ENCODE measurements at regions not wholly inside any gene's neighbourhood (a gene's known extent, or its start where the extent isn't known, plus 50 kb on each side); places are given as distances from the start of the nearest gene placed in this dataset.

DNA sequence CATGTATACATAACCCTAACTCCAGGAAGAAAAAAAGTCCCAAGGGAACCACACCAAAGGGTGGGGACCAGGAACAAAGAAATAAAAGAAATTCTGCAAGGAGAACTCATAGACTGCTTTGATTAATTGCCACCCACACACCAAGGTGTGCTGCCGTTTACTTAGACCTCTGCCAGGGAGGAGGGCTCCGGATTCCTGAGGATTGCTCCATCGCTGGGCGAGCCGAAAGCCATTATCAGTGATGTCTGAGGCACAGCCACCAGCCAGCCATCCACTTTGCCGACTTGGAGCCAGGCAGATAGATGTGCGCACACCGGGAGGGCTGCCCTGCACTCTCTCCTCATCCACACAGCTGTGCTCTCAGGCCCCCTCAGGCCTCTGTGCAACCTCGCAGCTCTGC lies 272.7 kb upstream of the FOXQ1 start:
- Histone ChIP-seq H3K9me3 (no peaks in the 10 kb centered on the region), H3K27ac (no peak overlapping the region), H3K27me3 (no peaks in the 10 kb centered on the region), H3K4me3 (no peak overlapping the region), H3K36me3 (no peaks in the 10 kb centered on the region), H3K4me1 (no peaks in the 10 kb centered on the region)
- WGBS, 2 donors, result 72 to 78% methylated on average over 9 of the region's 9 CpGs
- DNase-seq (ENCODE audit: low spot score in 2 of 2), result no peak
- no peak for TF ChIP-seq EP300 (IDR thresholded peaks at IDR 0.05)
- no peak for TF ChIP-seq POLR2A (IDR thresholded peaks at IDR 0.05)
- TF ChIP-seq, protein P1, sequence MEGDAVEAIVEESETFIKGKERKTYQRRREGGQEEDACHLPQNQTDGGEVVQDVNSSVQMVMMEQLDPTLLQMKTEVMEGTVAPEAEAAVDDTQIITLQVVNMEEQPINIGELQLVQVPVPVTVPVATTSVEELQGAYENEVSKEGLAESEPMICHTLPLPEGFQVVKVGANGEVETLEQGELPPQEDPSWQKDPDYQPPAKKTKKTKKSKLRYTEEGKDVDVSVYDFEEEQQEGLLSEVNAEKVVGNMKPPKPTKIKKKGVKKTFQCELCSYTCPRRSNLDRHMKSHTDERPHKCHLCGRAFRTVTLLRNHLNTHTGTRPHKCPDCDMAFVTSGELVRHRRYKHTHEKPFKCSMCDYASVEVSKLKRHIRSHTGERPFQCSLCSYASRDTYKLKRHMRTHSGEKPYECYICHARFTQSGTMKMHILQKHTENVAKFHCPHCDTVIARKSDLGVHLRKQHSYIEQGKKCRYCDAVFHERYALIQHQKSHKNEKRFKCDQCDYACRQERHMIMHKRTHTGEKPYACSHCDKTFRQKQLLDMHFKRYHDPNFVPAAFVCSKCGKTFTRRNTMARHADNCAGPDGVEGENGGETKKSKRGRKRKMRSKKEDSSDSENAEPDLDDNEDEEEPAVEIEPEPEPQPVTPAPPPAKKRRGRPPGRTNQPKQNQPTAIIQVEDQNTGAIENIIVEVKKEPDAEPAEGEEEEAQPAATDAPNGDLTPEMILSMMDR (IDR thresholded peaks at IDR 0.05), result no peak

DNA sequence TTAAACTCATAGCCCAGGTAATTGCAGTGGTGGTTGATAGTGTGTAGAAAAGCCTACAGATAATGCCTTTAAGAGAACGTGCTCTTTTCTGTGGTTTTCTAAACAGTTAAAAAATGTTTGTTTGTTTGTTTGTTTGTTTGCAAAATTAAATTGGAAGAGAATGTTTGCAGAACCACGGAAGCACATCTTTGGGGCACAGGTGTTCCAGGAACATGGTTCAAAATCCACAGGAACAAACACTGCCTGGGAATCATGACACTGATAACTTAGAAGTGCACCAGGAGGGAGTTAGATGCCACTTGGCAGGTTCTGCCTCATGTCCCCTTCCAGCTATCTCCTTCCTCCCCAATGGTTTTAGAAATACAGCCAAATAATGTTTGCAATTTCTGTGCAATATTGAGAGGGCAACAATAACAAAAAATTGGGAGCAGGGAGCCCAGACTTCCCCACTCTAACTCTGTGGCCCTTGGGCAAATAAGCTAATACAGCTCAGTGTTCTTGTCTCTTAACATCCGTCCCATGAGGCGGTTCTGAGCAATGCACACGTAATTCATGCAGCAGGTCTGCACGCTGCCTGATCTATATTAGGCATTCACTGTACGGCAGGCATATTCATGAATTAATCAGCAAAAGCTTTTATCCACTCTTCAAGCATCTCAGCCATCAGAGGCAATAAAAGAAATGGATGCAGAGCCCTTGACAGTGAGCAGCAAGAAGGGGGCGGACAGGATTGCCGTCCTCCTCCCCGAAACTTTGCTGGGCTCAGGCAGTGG lies 274.3 kb upstream of the FOXQ1 start:
- TF ChIP-seq, protein P1 (IDR thresholded peaks at IDR 0.05), result no peak
- TF ChIP-seq EP300 (IDR thresholded peaks at IDR 0.05) (no peak), POLR2A (IDR thresholded peaks at IDR 0.05) (no peak)
- Histone ChIP-seq H3K27me3 (no peaks in the 10 kb centered on the region), H3K4me1 (no peaks in the 10 kb centered on the region), H3K36me3 (no peaks in the 10 kb centered on the region), H3K4me3 (no peak overlapping the region), H3K27ac (no peak overlapping the region), H3K9me3 (no peaks in the 10 kb centered on the region)
- no peak for DNase-seq (ENCODE audit: low spot score in 2 of 2)
- 72 to 82% methylated on average over 10 of the region's 10 CpGs for WGBS, 2 donors

DNA sequence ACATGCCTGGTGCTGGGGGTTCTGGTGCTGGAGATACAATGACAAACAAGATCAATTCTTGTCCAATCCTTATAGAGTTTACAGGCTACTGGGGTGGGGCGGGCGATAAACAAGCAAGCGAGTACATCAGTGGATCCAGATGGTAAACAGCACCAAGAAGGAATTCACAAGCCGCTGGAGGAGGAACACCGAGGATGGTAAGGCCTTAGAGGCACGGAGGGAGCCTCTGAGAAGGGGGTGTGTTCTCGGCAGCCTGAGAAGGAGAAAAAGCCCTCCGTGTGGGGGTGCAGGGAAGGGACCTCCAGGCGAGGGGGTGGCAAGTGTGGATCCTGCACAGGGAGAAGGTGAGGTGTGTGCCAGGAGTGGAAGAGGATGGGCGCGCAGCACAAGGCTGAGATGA lies 276.5 kb upstream of the FOXQ1 start:
- Histone ChIP-seq H3K36me3 (no peaks in the 10 kb centered on the region), H3K4me1 (no peaks in the 10 kb centered on the region), H3K4me3 (no peak overlapping the region), H3K9me3 (peaks cover 0 to 12% (median 0%) of the 10 kb centered on the region in 4 donors), H3K27ac (no peak overlapping the region), H3K27me3 (no peaks in the 10 kb centered on the region)
- 71 to 74% methylated on average over 11 of the region's 11 CpGs for WGBS, 2 donors
- no peak for DNase-seq (ENCODE audit: low spot score in 2 of 2)
- TF ChIP-seq POLR2A (IDR thresholded peaks at IDR 0.05), result no peak
- no peak for TF ChIP-seq EP300 (IDR thresholded peaks at IDR 0.05)
- TF ChIP-seq, protein P1 (IDR thresholded peaks at IDR 0.05), result no peak

DNA sequence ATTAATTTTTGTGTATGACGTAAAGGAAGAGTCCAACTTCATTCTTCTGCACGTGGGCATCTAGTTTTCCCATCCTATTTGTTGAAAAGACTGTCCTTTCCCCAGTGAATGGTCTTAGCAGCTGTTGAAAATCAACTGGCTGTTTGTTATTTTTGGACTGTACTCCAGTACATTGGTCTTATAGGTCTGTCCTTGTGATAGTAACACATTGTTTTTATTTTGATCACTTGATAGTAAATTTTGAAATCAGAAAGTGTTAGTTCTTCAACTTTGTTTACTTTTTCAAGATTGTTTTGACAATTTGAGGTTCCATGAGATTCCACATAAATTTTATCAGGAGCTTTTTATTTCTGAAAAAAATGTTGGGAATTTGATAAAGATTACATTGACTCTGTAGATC lies 280.2 kb upstream of the FOXQ1 start:
- H3K9me3 ChIP-seq, result peaks cover 0 to 12% (median 0%) of the 10 kb centered on the region in 4 donors
- no peak overlapping the region for H3K27ac ChIP-seq
- H3K27me3 ChIP-seq, result no peaks in the 10 kb centered on the region
- H3K4me1 ChIP-seq, result no peaks in the 10 kb centered on the region
- DNase-seq (ENCODE audit: low spot score in 2 of 2), result no peak
- TF ChIP-seq POLR2A (IDR thresholded peaks at IDR 0.05) (no peak), EP300 (IDR thresholded peaks at IDR 0.05) (no peak)
- TF ChIP-seq, protein P1 (IDR thresholded peaks at IDR 0.05), result no peak
- no peaks in the 10 kb centered on the region for H3K36me3 ChIP-seq
- WGBS, 2 donors, result 60 to 63% methylated on average over 2 of the region's 2 CpGs
- no peak overlapping the region for H3K4me3 ChIP-seq

DNA sequence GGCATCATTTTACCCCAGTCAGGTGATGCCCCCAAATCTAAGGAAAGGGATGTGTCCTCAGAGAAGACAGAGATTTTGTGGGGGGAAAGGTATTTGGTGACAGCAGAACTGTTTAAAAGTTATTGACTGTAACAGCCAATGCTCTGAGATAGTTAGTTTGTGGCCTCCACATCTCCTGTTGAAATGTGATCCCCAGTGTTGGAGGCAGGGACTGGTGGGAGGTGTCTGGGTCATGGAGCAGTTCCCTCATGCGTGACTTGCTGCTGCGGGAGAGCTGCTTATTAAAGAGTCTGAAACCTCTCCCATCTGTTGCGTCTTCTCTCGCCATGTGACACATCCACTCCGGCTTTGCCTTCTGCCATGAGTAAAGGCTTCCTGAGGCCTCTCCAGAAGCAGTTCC lies 282.8 kb upstream of the FOXQ1 start:
- H3K27me3 ChIP-seq, result no peaks in the 10 kb centered on the region
- TF ChIP-seq POLR2A (IDR thresholded peaks at IDR 0.05), result no peak
- no peak for TF ChIP-seq EP300 (IDR thresholded peaks at IDR 0.05)
- TF ChIP-seq, protein P1 (IDR thresholded peaks at IDR 0.05), result no peak
- no peaks in the 10 kb centered on the region for H3K36me3 ChIP-seq
- DNase-seq (ENCODE audit: low spot score in 2 of 2), result no peak
- H3K4me1 ChIP-seq, result no peaks in the 10 kb centered on the region
- H3K27ac ChIP-seq, result no peak overlapping the region
- 69 to 73% methylated on average over 5 of the region's 5 CpGs for WGBS, 2 donors
- no peak overlapping the region for H3K4me3 ChIP-seq
- peaks cover 0 to 12% (median 0%) of the 10 kb centered on the region in 4 donors for H3K9me3 ChIP-seq

Measured in tibial nerve (tissue), 4 donors.